ENCODE measurements at regions not wholly inside any gene's neighbourhood (a gene's known extent, or its start where the extent isn't known, plus 50 kb on each side); places are given as distances from the start of the nearest gene placed in this dataset.

DNA sequence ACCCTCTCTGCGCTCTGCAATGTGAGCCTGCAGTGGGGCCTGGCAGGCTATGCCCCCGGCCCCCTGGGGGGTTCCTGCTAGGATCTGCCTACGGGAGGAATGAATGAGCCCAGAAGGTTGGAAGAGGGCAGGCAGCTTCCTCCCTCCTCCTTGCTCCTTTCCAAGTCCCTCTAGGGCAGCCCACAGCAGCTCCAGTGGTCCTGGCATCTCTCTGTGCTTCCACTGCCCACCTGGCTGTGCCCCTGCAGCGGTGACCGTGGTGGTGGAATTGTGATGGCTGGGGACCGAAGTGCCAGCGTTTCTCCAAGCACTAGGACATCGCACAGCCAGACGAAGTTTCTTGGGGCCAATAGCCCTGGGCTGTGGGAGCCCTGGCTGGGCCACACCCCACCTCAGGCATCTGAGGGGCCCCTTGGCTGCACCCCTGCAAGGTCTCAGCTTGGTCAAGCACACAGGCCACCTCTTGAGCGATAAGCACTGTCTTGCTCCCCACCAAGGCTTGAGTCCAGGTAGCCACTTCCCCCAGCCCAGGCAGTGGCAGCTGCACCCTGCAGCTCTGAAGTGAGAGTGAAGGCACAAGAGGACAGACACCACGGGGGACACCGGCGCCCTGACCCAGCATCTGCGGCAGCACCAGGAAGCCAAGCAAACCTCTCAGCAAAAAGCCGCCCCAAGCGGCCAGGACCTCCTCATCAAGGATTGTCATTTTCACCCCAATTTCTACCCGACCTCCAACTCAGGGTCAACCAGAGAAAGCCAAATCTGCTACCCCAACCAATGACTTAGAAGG, 346.3 kb downstream of the CTTN start:
- H3K4me1 Mint-ChIP-seq (ENCODE audit: low read depth): no peaks in the 10 kb centered on the region
- H3K36me3 Mint-ChIP-seq (ENCODE audit: low read depth): peaks cover 4% of the 10 kb centered on the region
- TF ChIP-seq, protein P1, sequence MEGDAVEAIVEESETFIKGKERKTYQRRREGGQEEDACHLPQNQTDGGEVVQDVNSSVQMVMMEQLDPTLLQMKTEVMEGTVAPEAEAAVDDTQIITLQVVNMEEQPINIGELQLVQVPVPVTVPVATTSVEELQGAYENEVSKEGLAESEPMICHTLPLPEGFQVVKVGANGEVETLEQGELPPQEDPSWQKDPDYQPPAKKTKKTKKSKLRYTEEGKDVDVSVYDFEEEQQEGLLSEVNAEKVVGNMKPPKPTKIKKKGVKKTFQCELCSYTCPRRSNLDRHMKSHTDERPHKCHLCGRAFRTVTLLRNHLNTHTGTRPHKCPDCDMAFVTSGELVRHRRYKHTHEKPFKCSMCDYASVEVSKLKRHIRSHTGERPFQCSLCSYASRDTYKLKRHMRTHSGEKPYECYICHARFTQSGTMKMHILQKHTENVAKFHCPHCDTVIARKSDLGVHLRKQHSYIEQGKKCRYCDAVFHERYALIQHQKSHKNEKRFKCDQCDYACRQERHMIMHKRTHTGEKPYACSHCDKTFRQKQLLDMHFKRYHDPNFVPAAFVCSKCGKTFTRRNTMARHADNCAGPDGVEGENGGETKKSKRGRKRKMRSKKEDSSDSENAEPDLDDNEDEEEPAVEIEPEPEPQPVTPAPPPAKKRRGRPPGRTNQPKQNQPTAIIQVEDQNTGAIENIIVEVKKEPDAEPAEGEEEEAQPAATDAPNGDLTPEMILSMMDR (IDR thresholded peaks at IDR 0.05): no peak
- H3K9me3 Mint-ChIP-seq (ENCODE audit: low read depth): peaks cover 10% of the 10 kb centered on the region
- no peak overlapping the region for H3K27ac Mint-ChIP-seq (ENCODE audit: unreplicated experiment)
- no peak overlapping the region for H3K4me3 Mint-ChIP-seq (ENCODE audit: unreplicated experiment)
- peaks cover 35% of the 10 kb centered on the region for H3K27me3 Mint-ChIP-seq (ENCODE audit: low read depth)
- DNase-seq (ENCODE audit: low spot score): no peak

DNA sequence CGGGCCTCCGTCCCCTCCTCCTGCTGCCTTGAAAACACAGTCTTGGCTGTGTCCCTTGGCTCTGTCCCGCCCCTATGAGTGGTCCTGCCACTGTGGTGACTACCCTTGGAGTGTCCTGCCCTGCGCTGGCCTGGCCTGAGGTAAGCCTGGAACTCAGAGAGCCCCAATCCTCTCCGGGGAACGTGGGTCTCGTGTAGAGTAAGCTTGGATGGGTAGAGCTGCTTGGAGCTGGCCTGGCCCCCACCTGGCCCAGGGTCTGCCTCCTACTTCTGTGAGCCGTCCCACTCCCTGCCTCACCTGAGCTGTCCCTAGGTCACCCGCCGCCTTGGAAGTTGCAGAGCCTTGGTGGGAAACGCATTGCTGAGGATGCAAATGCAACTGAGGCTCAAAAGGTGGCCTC, 347.1 kb downstream of the CTTN start:
- Mint-ChIP-seq H3K4me1 (ENCODE audit: low read depth) (no peaks in the 10 kb centered on the region), H3K27me3 (ENCODE audit: low read depth) (peaks cover 31% of the 10 kb centered on the region), H3K27ac (ENCODE audit: unreplicated experiment) (no peak overlapping the region), H3K4me3 (ENCODE audit: unreplicated experiment) (no peak overlapping the region), H3K36me3 (ENCODE audit: low read depth) (peaks cover 5% of the 10 kb centered on the region), H3K9me3 (ENCODE audit: low read depth) (peaks cover 15% of the 10 kb centered on the region)
- TF ChIP-seq, protein P1 (IDR thresholded peaks at IDR 0.05): no peak
- DNase-seq (ENCODE audit: low spot score): no peak

- H3K27ac Mint-ChIP-seq (ENCODE audit: unreplicated experiment): no peak overlapping the region
- H3K4me1 Mint-ChIP-seq (ENCODE audit: low read depth): no peaks in the 10 kb centered on the region
- TF ChIP-seq, protein P1 (IDR thresholded peaks at IDR 0.05): no peak
Measured at GRCh38 chr11:70745941-70746340, 347.6 kb downstream of the CTTN start.

GRCh38 chr11:70746351-70746750, 348.0 kb downstream of the CTTN start:
- Mint-ChIP-seq H3K27me3 (ENCODE audit: low read depth) (peaks cover 26% of the 10 kb centered on the region), H3K9me3 (ENCODE audit: low read depth) (peaks cover 24% of the 10 kb centered on the region), H3K36me3 (ENCODE audit: low read depth) (peaks cover 10% of the 10 kb centered on the region), H3K4me1 (ENCODE audit: low read depth) (no peaks in the 10 kb centered on the region), H3K4me3 (ENCODE audit: unreplicated experiment) (no peak overlapping the region), H3K27ac (ENCODE audit: unreplicated experiment) (no peak overlapping the region)
- TF ChIP-seq, protein P1 (IDR thresholded peaks at IDR 0.05): no peak
- DNase-seq (ENCODE audit: low spot score): peak; percentile 56

More at GRCh38 chr11:70745941-70746340, 347.6 kb downstream of the CTTN start:
- peak; percentile 41 for DNase-seq (ENCODE audit: low spot score)
- H3K4me3 Mint-ChIP-seq (ENCODE audit: unreplicated experiment): no peak overlapping the region
- peaks cover 29% of the 10 kb centered on the region for H3K27me3 Mint-ChIP-seq (ENCODE audit: low read depth)
- H3K36me3 Mint-ChIP-seq (ENCODE audit: low read depth): peaks cover 6% of the 10 kb centered on the region
- peaks cover 20% of the 10 kb centered on the region for H3K9me3 Mint-ChIP-seq (ENCODE audit: low read depth)

GRCh38 chr11:70747285-70747684, 349.0 kb downstream of the CTTN start:
- no peak overlapping the region for H3K27ac Mint-ChIP-seq (ENCODE audit: unreplicated experiment)
- peaks cover 28% of the 10 kb centered on the region for H3K9me3 Mint-ChIP-seq (ENCODE audit: low read depth)

More at GRCh38 chr11:70747285-70747684, 349.0 kb downstream of the CTTN start:
- Mint-ChIP-seq H3K27me3 (ENCODE audit: low read depth) (peaks cover 18% of the 10 kb centered on the region), H3K4me1 (ENCODE audit: low read depth) (no peaks in the 10 kb centered on the region), H3K4me3 (ENCODE audit: unreplicated experiment) (no peak overlapping the region), H3K36me3 (ENCODE audit: low read depth) (peaks cover 10% of the 10 kb centered on the region)
- DNase-seq (ENCODE audit: low spot score): no peak
- TF ChIP-seq, protein P1 (IDR thresholded peaks at IDR 0.05): no peak

All from chondrocyte (in vitro differentiated cells).